ENCODE measurements at regions not wholly inside any gene's neighbourhood (a gene's known extent, or its start where the extent isn't known, plus 50 kb on each side); places are given as distances from the start of the nearest gene placed in this dataset.

GRCh38 chr9:86795823-86796553, 151.3 kb downstream of the GAS1 start:
- no peak for DNase-seq (ENCODE audit: low read depth, low spot score)

- DNase-seq (ENCODE audit: low read depth, low spot score) = no peak
Observed at GRCh38 chr9:86795047-86795442, 152.3 kb downstream of the GAS1 start.

- DNase-seq (ENCODE audit: low read depth, low spot score) = no peak
Observed at GRCh38 chr9:86794391-86795046, 152.8 kb downstream of the GAS1 start.

GRCh38 chr9:86792136-86792535, 155.2 kb downstream of the GAS1 start:
- no peak for DNase-seq (ENCODE audit: low read depth, low spot score)

- DNase-seq (ENCODE audit: low read depth, low spot score) = no peak
Observed at GRCh38 chr9:86790805-86791204, 156.5 kb downstream of the GAS1 start.

- DNase-seq (ENCODE audit: low read depth, low spot score) = no peak
Observed at GRCh38 chr9:86788456-86788855, 158.8 kb downstream of the GAS1 start.

GRCh38 chr9:86783884-86784283, 163.4 kb downstream of the GAS1 start:
- DNase-seq (ENCODE audit: low read depth, low spot score) = no peak

- DNase-seq (ENCODE audit: low read depth, low spot score) = no peak
Observed at GRCh38 chr9:86782831-86783230, 164.5 kb downstream of the GAS1 start.

GRCh38 chr9:86778761-86779160, 168.5 kb downstream of the GAS1 start:
- DNase-seq (ENCODE audit: low read depth, low spot score) = no peak

GRCh38 chr9:86775718-86776117, 171.6 kb downstream of the GAS1 start:
- DNase-seq (ENCODE audit: low read depth, low spot score) = no peak

- no peak for DNase-seq (ENCODE audit: low read depth, low spot score)
Observed at GRCh38 chr9:86774116-86774515, 173.2 kb downstream of the GAS1 start.

GRCh38 chr9:86773422-86773945, 173.8 kb downstream of the GAS1 start:
- no peak for DNase-seq (ENCODE audit: low read depth, low spot score)

- DNase-seq (ENCODE audit: low read depth, low spot score) = no peak
Observed at GRCh38 chr9:86772635-86772993, 174.7 kb downstream of the GAS1 start.

- DNase-seq (ENCODE audit: low read depth, low spot score) = no peak
Observed at GRCh38 chr9:86771941-86772634, 175.2 kb downstream of the GAS1 start.

- DNase-seq (ENCODE audit: low read depth, low spot score) = no peak
Observed at GRCh38 chr9:86771420-86771819, 175.9 kb downstream of the GAS1 start.

- no peak for DNase-seq (ENCODE audit: low read depth, low spot score)
Observed at GRCh38 chr9:86768709-86769108, 178.6 kb downstream of the GAS1 start.

- DNase-seq (ENCODE audit: low read depth, low spot score) = no peak
Observed at GRCh38 chr9:86768020-86768419, 179.3 kb downstream of the GAS1 start.

- no peak for DNase-seq (ENCODE audit: low read depth, low spot score)
Observed at GRCh38 chr9:86767373-86767772, 179.9 kb downstream of the GAS1 start.

GRCh38 chr9:86766912-86767311, 180.4 kb downstream of the GAS1 start:
- no peak for DNase-seq (ENCODE audit: low read depth, low spot score)

GRCh38 chr9:86766511-86766910, 180.8 kb downstream of the GAS1 start:
- no peak for DNase-seq (ENCODE audit: low read depth, low spot score)

GRCh38 chr9:86765746-86766430, 181.4 kb downstream of the GAS1 start:
- DNase-seq (ENCODE audit: low read depth, low spot score) = no peak
